ENCODE measurements at regions not wholly inside any gene's neighbourhood (a gene's known extent, or its start where the extent isn't known, plus 50 kb on each side); places are given as distances from the start of the nearest gene placed in this dataset.
"Not testable (repeated sequence)": the region's sequence is repeated elsewhere in the genome, so short reads cannot be mapped to it uniquely, and the experiment has no call there.

- no peak for DNase-seq (ENCODE audit: low read depth)
Observed at GRCh38 chr6:9103876-9104521, 668.7 kb upstream of the SLC35B3 start.

GRCh38 chr6:9101920-9102319, 666.6 kb upstream of the SLC35B3 start:
- DNase-seq (ENCODE audit: low read depth): no peak

GRCh38 chr6:9100869-9101580, 665.7 kb upstream of the SLC35B3 start:
- DNase-seq (ENCODE audit: low read depth): no peak

GRCh38 chr6:9095729-9096128, 660.4 kb upstream of the SLC35B3 start:
- no peak for DNase-seq (ENCODE audit: low read depth)

DNA sequence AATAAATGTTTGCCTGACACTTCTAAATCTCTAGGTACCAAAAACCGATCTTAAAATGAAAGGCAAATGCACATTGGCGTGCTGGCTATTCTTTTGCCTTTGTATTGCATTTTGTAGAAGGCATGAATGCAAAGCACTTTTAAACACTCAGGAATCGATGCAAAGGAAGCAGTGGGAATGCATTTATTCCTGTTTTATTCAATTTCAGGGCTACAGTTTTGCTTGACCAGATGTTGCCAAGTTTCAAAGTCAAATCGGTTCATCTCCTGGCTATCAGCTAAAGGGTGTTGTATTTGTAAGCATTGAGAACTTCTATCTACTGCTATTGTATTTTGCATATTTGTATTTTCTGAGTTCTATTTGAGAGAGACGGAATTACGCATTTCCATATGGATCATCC, 659.8 kb upstream of the SLC35B3 start:
- DNase-seq (ENCODE audit: low read depth): no peak

GRCh38 chr6:9089724-9090123, 654.4 kb upstream of the SLC35B3 start:
- DNase-seq (ENCODE audit: low read depth): no peak

- DNase-seq (ENCODE audit: low read depth): no peak
Observed at GRCh38 chr6:9087470-9087869, 652.1 kb upstream of the SLC35B3 start.

DNA sequence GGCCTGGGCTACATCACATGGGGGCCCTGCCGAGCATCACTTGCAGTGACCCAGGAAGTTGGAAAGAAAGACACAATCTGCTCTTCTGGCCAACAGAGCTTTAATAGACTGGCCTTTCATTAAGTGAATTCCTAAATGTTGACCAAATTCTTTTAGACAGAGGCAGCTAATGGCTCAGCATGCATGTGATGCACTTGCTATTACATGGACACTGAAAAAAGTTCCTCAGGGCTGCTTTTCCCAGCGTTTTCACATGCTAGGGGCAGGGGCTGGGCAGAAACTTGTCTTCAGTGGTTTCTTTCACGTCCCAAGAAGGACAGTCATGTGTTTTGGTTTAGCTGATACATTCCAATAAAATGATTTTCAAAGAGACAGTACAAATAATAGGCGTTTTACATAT, 651.0 kb upstream of the SLC35B3 start:
- no peak for DNase-seq (ENCODE audit: low read depth)

DNA sequence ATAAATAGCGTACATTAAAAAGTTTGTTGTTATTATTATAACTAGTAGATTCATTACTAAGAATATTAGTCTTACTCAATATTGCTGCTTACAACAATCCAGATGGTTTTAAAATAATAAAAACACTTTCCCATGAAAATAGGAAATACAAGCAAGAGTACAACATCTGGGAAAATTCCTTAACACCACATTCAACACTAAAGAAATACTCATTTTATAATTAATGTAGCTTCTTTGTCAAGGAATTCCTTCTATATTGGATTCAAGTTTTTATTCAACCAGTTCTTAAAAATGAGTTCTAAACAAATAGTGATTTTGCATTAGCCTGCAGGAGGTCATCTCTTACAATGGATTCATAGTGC, 650.3 kb upstream of the SLC35B3 start:
- DNase-seq (ENCODE audit: low read depth): no peak

GRCh38 chr6:9085054-9085708, 649.8 kb upstream of the SLC35B3 start:
- DNase-seq (ENCODE audit: low read depth): no peak

DNA sequence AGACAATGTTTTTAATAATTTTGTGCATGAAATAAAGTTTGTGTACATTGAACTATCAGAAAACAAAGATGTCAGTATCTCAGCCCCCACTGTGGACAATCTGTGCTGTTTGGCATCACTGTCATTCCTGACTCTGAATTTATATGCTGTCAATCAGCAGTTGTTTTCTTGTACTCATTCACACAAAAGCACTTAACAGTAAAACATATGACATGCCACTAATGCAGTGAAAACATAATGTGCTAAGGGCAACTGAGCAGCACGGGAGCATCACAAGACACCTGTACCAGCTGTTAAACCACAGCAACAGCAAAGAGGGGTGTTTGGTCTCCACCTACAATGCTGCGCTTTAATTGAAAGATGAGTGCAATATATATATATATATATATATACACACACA, 647.8 kb upstream of the SLC35B3 start:
- no peak for DNase-seq (ENCODE audit: low read depth)

GRCh38 chr6:9066726-9067125, 631.4 kb upstream of the SLC35B3 start:
- no peak for DNase-seq (ENCODE audit: low read depth)

- DNase-seq (ENCODE audit: low read depth): no peak
Observed at GRCh38 chr6:9064156-9064555, 628.8 kb upstream of the SLC35B3 start.

GRCh38 chr6:9062596-9062995, 627.3 kb upstream of the SLC35B3 start:
- no peak for DNase-seq (ENCODE audit: low read depth)

DNA sequence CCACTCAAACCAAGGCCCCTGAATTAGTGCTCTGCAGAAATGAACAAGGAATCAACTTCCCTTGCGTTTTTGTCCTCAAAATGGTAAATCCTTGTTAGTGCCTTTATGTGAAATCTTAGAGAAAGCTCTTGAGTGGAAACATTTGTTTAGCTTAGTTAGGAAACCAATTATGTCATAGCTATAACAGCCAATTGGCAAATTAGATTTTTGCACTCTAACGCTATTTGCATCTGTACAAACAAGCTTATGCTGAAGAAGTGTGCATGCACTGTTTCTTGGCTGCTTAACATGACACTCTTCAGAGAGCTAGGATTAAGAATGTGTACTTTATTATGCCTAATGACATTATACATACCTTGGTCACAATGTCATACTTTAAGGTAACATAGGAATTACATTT, 622.6 kb upstream of the SLC35B3 start:
- DNase-seq (ENCODE audit: low read depth): no peak

- no peak for DNase-seq (ENCODE audit: low read depth)
Observed at GRCh38 chr6:9056556-9056955, 621.2 kb upstream of the SLC35B3 start.

GRCh38 chr6:9044426-9044825, 609.1 kb upstream of the SLC35B3 start:
- DNase-seq (ENCODE audit: low read depth): no peak

DNA sequence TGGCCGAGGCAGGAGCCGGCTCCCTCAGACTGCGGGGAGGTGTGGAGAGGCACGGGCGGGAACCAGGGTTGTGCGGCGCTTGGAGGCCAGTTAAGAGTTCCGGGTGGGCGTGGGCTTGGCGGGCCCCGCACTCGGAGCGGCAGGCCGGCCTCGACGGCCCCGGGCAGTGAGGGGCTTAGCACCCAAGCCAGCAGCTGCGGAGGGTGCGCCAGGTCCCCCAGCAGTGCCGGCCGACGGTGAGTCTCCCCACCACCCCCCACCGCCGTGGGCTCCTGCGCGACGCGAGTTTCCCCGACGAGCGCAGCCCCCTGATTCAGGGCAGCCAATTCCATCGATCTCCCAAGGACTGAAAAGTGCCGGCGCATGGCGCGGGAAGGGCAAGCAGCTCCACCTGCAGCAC, 605.4 kb upstream of the SLC35B3 start:
- DNase-seq (ENCODE audit: low read depth): no peak

DNA sequence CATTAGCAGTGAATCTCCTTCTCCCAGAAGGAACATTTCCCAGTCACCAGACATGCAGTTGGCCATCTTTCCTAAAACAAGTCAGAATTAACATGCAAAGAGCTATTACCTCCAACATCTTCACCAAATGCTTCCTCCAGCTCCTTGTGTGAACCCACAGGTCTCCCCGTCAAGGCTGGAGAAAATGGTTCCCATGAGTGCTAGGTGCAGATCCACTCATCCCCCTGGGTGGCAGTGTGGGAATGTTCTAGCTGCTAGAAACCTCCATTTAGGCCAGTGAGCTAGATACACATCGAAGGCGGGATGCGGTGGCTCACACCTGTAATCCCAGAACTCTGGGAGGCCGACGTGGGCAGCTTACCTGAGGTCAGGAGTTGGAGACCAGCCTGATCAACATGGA, 603.9 kb upstream of the SLC35B3 start:
- no peak for DNase-seq (ENCODE audit: low read depth)

GRCh38 chr6:9028086-9028485, 592.7 kb upstream of the SLC35B3 start:
- no peak for DNase-seq (ENCODE audit: low read depth)

DNA sequence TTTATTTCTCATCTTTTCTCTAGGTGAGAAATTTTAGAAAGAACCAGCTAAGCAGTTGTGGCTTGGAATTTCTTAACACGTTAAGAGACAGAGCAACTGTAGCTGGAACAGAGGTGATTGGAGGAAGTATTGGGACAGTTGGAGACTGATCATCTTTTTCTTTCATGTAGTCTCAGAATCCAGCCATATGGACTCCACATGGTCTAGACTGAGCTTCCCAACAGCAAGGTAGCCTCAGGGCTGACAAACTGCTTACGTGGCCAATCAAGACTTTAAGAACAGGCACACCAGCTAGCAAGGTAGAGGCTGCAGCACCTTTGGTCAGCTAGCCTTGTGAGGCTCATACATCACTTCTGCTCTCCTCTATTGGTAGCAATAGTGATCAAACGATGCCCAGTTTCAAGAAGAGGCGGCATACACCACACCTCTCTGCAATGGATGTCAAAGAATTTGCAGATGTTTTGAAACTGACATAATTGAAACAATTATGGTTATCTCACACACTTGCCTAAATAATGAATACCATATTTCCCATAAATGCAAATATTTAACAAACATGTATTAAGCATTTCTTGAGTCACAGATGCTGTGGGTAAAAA, 590.5 kb upstream of the SLC35B3 start:
- no peak for DNase-seq (ENCODE audit: low read depth)

DNA sequence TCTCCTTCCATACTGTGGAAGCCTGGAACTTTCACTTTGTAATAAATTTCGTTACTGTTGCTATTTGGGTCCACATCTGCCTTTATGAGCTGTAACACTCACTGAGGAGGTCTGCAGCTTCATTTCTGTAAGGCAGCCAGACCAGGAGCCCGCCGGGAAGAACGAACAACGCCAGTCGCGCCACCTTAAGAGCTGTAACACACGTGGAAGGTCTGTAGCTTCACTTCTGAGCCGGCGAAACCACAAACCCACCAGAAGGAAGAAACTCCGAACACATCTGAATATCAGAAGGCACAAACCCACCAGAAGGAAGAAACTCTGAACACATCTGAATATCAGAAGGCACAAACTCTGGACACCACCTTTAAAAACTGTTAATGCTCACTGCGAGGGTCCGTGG, 589.9 kb upstream of the SLC35B3 start:
- DNase-seq (ENCODE audit: low read depth): no peak

DNA sequence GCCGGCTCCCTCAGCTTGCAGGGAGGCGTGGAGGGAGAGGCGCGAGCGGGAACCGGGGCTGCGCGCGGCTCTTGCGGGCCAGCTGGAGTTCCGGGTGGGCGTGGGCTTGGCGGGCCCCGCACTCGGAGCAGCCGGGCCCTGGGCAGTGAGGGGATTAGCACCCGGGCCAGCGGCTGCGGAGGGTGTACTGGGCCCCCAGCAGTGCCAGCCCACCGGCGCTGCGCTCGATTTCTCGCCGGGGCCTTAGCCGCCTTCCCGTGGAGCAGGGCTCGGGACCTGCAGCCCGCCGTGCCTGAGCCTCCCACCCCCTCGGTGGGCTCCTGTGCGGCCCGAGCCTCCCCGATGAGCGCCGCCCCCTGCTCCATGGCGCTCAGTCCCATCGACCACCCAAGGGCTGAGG, 588.9 kb upstream of the SLC35B3 start:
- not testable (repeated sequence) for DNase-seq (ENCODE audit: low read depth)

All from activated T-helper 9 cell treated with anti-CD3 and anti-CD28 coated beads, Interleukin-2, amount 50 U/mL, for 16 hours (primary cell).